OCI-LY3 (cell line): ENCODE measurements at regions not wholly inside any gene's neighbourhood (a gene's known extent, or its start where the extent isn't known, plus 50 kb on each side); places are given as distances from the start of the nearest gene placed in this dataset.
A peak's percentile ranks its signal among the peaks of the same experiment; 100 is the strongest.

ENCODE experiments used
- H2AFZ ChIP-seq: fragments of 200-600, 300-600 bp; shearing (Covaris generic); 2 replicates; pipeline ENCODE4 v1.6.0; 2014; ENCODE audit warnings: antibody characterized with exemption, low read depth, low read length
- H3K27ac ChIP-seq: fragments of 200-600, 300-600 bp; sonication (generic); 2 replicates; pipeline ENCODE4 v1.5.1; 2014; ENCODE audit warnings: mild to moderate bottlenecking, low read length, moderate library complexity, mixed read lengths
- H3K27me3 ChIP-seq: fragments of 200-600, 300-600 bp; sonication (generic); 2 replicates; pipeline ENCODE4 v1.6.1; 2014; ENCODE audit warnings: low read depth, low read length, mixed read lengths
- H3K36me3 ChIP-seq: fragments of 200-600, 300-600 bp; sonication (generic); replicated peaks from 2 replicates; pipeline ENCODE3; 2014; ENCODE audit warnings: low read depth, low read length, mixed read lengths
- H3K4me1 ChIP-seq: fragments of 300-600, 200-600 bp; sonication (generic); 2 replicates; pipeline ENCODE4 v1.6.1; 2014; ENCODE audit warnings: low read length, mixed read lengths
- H3K4me2 ChIP-seq: fragments of 200-600, 300-600 bp; sonication (generic); 2 replicates; pipeline ENCODE4 v1.6.1; 2014; ENCODE audit warnings: low read length, mixed read lengths
- H3K4me3 ChIP-seq: fragments of 300-600, 200-600 bp; sonication (generic); 2 replicates; pipeline ENCODE4 v1.5.1; 2014; ENCODE audit warnings: antibody characterized with exemption, mild to moderate bottlenecking, low read length, moderate library complexity
- H3K79me2 ChIP-seq: fragments of 300-600, 200-600 bp; shearing (Covaris generic); 2 replicates; pipeline ENCODE4 v1.6.1; 2014; ENCODE audit warnings: mild to moderate bottlenecking, low read length, mixed read lengths
- H3K9ac ChIP-seq: fragments of 300-600, 200-600 bp; shearing (Covaris generic); 2 replicates; pipeline ENCODE4 v1.6.0; 2014; ENCODE audit warnings: mild to moderate bottlenecking, low read length, moderate library complexity
- H3K9me3 ChIP-seq: fragments of 200-600, 300-600 bp; shearing (Covaris generic); 2 replicates; pipeline ENCODE4 v1.6.1; 2014; ENCODE audit warnings: low read length, mixed read lengths; ENCODE audit not compliant: insufficient read depth
- H4K20me1 ChIP-seq: fragments of 200-600, 300-600 bp; sonication (generic); 2 replicates; pipeline ENCODE4 v1.6.1; 2016; ENCODE audit warnings: low read length, mixed read lengths; ENCODE audit not compliant: insufficient read depth
- EZH2phosphoT487 ChIP-seq: fragments of 200-600 bp; shearing (Covaris generic); IDR thresholded peaks from 2 replicates; pipeline ENCODE4 v1.6.1; 2018; ENCODE audit warnings: antibody characterized with exemption, mixed run types, low read depth
- TF ChIP-seq, protein P1 (sequence below): fragments of 200-600, 300-600 bp; sonication (generic); IDR thresholded peaks from 2 replicates; pipeline ENCODE4 v1.5.1; 2014; ENCODE audit warnings: antibody characterized with exemption, low read length, low read depth

DNA sequence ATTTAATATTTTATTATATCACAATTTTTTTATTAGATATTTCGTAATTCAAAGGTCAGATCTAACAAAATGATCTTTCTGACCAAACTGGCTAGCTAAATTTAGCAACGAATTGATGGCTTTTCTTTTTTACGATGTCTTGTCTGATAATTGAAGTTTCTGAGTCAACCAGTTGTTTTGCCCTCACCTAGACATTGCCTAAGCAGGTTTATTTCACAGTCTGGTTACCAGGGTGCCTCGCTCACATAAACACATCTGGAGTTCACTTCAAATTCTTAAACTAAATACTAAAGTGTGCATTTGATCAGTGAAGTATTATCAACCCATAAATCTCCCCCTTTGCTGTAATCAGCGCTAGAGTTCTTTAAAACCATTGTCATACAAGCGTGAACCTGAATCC is 448.3 kb downstream of the TLE4 start:
- peaks cover 20% of the 10 kb centered on the region for H3K4me1 ChIP-seq
- H3K36me3 ChIP-seq = no peaks in the 10 kb centered on the region
- no peaks in the 10 kb centered on the region for H3K27me3 ChIP-seq
- TF ChIP-seq, protein P1, sequence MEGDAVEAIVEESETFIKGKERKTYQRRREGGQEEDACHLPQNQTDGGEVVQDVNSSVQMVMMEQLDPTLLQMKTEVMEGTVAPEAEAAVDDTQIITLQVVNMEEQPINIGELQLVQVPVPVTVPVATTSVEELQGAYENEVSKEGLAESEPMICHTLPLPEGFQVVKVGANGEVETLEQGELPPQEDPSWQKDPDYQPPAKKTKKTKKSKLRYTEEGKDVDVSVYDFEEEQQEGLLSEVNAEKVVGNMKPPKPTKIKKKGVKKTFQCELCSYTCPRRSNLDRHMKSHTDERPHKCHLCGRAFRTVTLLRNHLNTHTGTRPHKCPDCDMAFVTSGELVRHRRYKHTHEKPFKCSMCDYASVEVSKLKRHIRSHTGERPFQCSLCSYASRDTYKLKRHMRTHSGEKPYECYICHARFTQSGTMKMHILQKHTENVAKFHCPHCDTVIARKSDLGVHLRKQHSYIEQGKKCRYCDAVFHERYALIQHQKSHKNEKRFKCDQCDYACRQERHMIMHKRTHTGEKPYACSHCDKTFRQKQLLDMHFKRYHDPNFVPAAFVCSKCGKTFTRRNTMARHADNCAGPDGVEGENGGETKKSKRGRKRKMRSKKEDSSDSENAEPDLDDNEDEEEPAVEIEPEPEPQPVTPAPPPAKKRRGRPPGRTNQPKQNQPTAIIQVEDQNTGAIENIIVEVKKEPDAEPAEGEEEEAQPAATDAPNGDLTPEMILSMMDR = no peak
- TF ChIP-seq EZH2phosphoT487 = no peak
- H2AFZ ChIP-seq = no peak overlapping the region
- no peak overlapping the region for H3K27ac ChIP-seq
- peak overlapping the region; percentile 45 for H3K4me2 ChIP-seq
- no peaks in the 10 kb centered on the region for H3K79me2 ChIP-seq
- no peak overlapping the region for H3K9ac ChIP-seq
- no peaks in the 10 kb centered on the region for H3K9me3 ChIP-seq
- no peaks in the 10 kb centered on the region for H4K20me1 ChIP-seq
- H3K4me3 ChIP-seq = peak overlapping the region; percentile 8; the same call in 1 of the 2 replicates

DNA sequence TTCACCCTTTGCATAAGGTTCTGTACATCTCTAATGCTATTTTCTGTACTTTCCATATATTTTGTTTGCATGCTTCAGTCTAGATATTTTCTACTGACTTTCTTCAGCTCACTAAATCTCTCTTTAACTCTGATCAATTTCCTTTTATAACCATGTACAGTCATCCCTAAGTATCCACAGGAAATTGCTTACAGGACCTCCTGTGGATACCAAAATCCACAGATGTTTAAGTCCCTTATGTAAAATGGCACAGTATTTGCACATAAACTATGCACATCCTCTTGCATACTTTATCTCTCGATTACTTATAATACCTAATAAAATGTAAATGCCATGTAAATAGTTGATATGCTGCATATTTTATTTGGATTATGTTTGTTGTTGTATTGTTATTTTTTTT is 442.1 kb downstream of the TLE4 start:
- no peaks in the 10 kb centered on the region for H3K4me1 ChIP-seq
- TF ChIP-seq, protein P1 = no peak
- no peak for TF ChIP-seq EZH2phosphoT487
- H3K27ac ChIP-seq = no peak overlapping the region
- no peak overlapping the region for H3K4me2 ChIP-seq
- H2AFZ ChIP-seq = no peak overlapping the region
- H3K79me2 ChIP-seq = no peaks in the 10 kb centered on the region
- no peak overlapping the region for H3K9ac ChIP-seq
- H3K27me3 ChIP-seq = no peaks in the 10 kb centered on the region
- no peaks in the 10 kb centered on the region for H3K9me3 ChIP-seq
- H3K36me3 ChIP-seq = no peaks in the 10 kb centered on the region
- no peaks in the 10 kb centered on the region for H4K20me1 ChIP-seq
- H3K4me3 ChIP-seq = no peak overlapping the region

DNA sequence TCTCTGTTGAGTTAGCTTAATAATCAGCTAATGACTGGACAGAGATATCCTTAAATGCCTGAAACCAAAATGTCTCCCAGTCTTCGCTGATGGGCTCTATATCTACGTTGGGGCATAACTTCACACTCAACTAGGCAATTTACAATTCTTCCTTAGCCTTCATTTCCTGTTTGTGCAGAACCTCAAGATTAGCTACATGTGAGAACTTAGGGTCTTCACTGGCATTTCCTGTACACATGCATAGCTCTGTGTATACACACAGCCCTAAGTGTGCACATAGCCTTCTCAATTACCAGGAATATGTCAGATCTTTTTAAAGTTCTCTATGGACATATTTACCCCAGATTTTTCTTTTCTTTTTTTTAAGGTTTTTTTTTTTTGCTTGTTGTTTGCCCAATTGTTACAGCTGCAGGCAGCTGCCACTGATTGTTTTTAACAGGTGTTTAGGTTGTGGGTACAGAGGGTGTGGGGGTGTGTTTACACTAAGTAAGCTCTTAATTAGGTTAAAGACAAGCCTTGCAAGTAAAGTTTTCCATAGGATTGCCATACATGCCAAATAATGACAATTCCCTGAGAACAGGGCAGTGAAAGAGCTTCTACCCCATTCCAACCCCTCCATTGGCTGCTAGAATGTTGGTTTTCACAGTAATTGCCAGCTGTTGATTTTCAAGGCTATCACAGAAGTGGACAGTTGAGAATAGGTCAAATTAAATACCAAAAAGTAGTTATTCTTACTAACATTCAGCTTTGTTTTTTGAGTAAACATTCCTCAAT is 441.0 kb downstream of the TLE4 start:
- no peak overlapping the region for H3K9ac ChIP-seq
- no peak for TF ChIP-seq EZH2phosphoT487
- TF ChIP-seq, protein P1 = no peak
- H3K27ac ChIP-seq = no peak overlapping the region
- no peaks in the 10 kb centered on the region for H3K4me1 ChIP-seq
- H3K4me3 ChIP-seq = no peak overlapping the region
- no peak overlapping the region for H3K4me2 ChIP-seq
- H3K79me2 ChIP-seq = no peaks in the 10 kb centered on the region
- no peaks in the 10 kb centered on the region for H3K9me3 ChIP-seq
- H2AFZ ChIP-seq = no peak overlapping the region
- H3K36me3 ChIP-seq = no peaks in the 10 kb centered on the region
- no peaks in the 10 kb centered on the region for H3K27me3 ChIP-seq
- no peaks in the 10 kb centered on the region for H4K20me1 ChIP-seq

GRCh38 chr9:80009204-80009603 is 437.4 kb downstream of the TLE4 start:
- TF ChIP-seq, protein P1 = no peak
- TF ChIP-seq EZH2phosphoT487 = no peak
- Histone ChIP-seq H3K4me3 (no peak overlapping the region), H4K20me1 (no peaks in the 10 kb centered on the region), H3K79me2 (no peaks in the 10 kb centered on the region), H2AFZ (no peak overlapping the region), H3K9me3 (no peaks in the 10 kb centered on the region), H3K27ac (no peak overlapping the region), H3K9ac (no peak overlapping the region), H3K36me3 (no peaks in the 10 kb centered on the region), H3K4me1 (no peaks in the 10 kb centered on the region), H3K4me2 (no peak overlapping the region), H3K27me3 (no peaks in the 10 kb centered on the region)
